M059J (cell line): ENCODE measurements at regions not wholly inside any gene's neighbourhood (a gene's known extent, or its start where the extent isn't known, plus 50 kb on each side); places are given as distances from the start of the nearest gene placed in this dataset.
"Not testable (repeated sequence)": the region's sequence is repeated elsewhere in the genome, so short reads cannot be mapped to it uniquely, and the experiment has no call there.

Experiments
- DNase-seq: peaks from one replicate; pipeline ENCODE4 v3.0.0-alpha.2; 2012; ENCODE audit warnings: low read depth

DNA sequence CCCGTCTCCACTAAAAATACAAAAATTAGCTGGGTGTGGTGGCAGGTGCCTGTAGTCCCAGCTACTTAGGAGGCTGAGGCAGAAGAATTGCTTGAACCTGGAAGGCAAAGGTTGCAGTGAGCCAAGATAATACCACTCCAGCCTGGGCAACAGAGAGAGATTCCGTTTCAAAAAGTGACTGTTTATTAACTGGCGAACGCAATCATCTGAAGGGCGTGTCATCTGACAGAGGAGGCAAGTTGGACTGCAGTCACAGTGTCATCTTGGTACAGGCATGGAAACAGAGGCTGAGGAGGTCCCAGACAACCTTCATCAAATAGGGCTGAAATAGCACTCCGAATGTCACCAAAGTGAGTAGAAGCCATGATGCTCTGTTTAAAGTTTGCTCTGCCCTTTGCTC, 75.3 kb upstream of the NFE2L3 start:
- DNase-seq = no peak

DNA sequence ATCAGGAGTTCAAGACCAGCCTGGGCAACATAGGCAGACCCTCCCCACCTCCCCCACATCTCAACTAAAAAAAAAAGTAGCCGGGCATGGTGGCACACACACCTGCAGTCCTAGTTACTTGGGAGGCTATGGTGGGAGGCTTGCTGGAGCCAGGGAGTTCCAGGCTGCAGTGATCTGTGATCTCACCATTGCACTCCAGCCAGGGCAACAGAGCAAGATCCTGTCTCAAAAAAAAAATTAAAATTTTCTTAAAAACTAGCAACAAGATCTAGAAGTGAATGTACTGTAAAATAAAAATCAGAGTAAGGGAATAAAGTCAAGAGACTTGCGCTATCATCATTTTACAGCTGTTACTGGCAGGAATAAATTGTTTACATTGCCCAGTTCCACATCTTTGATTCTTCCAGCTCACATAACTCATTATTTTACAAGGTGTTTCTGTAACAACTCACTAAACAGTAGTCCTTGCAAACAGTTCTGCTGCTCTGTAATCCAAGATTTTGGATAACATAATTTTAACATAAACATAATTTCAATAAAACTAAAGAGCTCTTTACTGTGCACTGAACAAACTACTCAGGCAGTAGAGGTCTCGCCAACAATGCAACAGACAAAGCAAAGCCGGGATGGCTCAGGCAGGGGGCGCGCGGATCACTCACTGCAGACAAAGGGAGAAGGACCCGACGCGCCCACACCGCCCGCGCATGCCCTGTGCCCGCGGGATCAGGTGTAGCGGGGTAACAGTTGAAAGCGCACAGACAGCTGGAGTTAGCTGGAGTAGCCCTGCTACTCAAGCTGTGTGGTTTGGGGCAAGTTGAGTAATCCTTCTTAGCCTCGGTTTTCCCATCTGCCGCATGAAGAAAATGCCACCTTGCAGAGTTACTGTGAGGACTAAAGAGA, 73.3 kb upstream of the NFE2L3 start:
- DNase-seq = peak; percentile 50

DNA sequence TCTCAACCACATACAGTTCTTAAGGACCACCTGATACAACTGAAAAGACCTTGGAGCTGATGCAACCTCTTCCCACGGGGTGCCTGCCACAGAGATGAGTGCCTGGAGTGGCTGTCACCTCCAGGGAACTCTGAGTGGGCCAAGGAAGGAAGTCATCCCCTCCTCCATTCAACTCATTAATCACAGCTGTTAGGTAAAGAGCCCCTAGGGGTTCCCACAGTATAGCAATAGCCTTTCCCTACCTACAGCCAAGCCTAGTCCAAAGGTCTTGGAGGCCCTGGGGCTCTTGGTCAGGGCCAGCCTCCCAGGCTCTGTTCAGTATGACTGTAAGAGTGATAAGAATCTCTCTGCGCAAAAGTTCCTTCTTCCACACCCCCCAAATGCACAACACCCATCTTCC, 70.4 kb upstream of the NFE2L3 start:
- DNase-seq = peak; percentile 14

DNA sequence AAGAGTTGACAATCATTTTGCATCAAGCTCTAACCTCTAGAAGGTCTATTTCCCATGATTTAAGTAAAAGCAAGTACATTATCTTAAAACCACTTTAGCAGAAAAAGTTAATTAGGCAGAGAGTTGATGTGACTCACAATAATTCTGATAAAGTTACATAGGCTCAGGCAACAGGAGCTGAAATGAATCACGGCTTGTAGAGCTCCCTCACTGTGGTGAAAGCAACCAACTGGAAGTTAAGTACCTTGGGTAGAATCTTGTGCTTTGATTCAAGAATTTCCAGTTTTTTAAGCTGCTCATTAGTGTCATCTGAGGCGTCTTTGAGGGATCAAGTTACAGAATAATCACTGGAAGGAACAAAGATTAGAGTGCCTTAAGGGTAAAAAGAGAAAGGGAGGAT, 68.9 kb upstream of the NFE2L3 start:
- peak; percentile 73 for DNase-seq

DNA sequence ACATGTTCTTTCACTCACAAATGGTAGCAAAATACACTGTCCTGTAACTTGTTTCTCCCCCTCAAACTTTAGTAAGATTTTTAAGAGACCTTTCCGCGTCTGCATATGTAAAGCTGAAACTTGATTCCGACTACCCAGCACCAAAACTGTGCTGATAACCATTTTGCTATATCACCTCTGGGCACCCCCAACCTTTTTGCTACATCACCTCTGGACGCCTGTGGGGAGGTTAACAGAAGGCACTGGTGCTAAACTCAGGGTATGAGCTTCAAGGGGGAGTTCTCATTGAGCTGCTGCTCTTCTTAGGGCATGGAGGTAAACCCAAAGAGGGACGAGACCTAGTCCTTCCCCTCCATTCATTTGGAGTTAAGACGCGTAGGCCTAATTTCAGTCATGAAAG, 67.6 kb upstream of the NFE2L3 start:
- DNase-seq = no peak

DNA sequence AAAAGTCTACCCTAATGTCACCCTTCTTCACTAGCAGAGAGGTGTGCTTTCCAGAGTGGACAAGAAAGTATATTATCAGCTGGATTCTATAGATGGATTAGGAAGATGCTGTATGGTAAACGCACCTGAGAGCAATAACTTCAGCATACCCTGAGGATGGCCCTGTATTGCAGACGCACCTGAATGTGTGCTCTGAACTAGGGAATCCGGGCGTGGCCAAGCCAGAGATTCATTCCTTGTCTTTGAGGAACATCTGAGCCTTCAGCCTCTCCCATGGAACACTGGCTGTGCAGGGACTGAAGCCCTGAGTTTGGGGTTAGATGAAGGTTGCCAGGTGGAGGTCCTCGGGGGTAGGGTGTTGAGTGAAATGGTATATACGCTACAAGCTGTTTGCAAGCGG, 66.2 kb upstream of the NFE2L3 start:
- no peak for DNase-seq

DNA sequence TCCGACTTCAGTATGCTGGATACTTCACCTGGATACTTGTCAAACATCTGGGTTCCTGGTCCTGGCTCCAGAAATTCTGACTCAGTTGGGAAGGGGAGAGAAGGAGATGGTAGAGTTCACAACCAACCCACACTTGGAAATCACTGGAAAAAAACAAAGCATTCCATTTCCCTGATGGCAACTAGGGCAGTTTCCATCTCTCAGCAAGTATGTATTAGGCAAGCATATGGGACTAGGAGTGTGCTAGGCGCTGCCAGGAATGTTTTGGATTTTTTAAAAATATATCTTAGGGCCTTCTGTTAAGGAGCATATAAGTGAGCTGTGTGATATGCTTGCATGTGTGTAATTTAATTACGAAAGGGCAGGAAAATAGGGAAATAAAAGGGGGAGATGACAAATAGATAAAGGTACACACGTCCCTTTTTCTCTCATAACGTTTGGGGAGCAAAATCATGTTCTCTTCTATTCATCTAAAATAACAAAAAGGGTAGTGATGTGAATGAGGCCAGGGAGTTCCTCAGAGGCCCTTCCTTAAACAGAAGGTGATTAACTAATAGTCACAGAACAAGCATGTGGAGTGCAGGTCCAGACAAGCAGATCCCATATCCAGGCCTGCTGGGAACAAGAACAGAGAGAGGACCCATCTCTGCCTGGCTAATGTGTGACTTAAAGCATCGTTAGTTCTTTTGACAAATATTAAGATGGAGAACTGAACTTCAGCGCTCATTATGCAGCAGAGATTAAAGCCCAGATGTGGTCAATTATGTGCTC, 64.5 kb upstream of the NFE2L3 start:
- no peak for DNase-seq

DNA sequence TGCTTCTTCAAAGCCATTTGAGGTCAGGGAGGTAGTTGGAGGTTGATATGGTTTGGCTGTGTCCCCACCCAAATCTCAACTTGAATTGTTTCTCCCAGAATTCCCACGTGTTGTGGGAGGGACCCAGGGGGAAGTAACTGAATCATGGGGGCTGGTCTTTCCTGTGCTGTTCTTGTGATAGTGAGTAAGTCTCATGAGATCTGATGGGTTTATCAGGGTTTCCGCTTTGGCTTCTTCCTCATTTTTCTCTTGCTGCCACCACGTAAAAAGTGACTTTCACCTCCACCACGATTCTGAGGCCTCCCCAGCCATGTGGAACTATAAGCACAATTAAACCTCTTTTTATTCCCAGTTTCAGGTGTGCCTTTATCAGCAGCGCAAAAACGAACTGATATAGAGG, 62.5 kb upstream of the NFE2L3 start:
- DNase-seq = not testable (repeated sequence)

DNA sequence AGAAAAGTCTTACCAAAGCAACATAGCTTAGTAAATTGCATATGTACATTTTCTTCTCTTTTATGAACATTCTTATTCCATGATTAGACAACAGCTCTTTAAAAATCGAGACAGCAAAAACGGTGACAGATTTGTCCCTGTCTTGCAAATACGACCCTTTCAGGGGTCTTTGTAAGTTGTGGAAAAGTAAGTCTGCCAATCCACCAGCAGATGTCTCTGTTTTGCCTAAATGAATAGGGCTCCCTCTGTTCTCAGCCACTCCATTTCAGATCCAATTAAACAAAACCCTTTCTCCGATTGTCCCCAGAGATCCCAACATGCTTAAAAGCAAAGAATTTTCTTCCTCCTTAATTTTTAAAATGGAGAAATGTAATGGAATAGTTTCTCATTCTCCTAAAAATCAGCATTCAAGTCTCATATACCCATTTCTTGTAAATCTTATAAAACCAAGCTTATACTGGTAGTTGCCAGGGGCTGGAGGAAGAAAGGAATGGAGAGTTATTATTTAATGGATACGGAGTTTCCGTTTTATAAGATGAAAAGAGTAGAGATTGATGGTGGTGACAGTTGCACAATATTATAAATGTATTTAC, 61.0 kb upstream of the NFE2L3 start:
- peak; percentile 61 for DNase-seq

DNA sequence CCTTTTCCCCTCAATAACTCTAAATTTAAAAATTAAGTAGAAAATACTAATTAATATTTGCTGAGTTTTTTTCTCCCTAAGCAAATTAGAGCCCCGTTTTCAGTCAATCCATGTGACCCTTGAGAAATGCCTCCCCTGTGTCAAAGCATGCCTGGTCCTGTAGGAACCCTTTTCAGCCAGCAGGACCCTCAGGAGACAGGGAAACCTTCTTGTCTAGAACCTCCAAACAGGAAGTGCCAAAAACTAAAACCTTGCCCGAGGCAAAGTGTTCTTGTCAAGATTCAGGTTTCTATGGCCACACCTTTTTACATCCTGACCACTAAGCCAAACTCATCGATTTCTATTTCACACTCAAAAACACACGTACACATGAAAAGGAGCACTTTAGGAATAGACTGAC, 60.1 kb upstream of the NFE2L3 start:
- peak; percentile 70 for DNase-seq

DNA sequence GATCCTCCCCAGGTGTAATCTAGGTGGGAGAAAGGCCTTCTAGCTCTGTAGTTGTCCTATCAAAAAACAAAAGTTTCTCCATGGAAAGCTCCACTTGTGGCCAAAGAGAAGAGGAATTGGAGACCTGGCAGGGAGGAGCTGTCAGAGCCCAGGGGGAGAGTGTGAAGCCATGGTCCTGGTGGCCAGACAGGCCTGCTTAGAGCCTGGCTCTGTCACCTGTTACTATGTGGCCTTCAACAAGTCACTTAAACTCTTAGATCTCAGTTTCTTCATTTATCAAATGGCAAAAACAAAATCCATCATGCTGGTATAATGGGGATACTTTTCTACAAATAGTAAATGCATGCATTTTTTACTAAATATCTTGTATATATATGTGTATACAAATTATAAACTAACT, 59.0 kb upstream of the NFE2L3 start:
- DNase-seq = no peak

DNA sequence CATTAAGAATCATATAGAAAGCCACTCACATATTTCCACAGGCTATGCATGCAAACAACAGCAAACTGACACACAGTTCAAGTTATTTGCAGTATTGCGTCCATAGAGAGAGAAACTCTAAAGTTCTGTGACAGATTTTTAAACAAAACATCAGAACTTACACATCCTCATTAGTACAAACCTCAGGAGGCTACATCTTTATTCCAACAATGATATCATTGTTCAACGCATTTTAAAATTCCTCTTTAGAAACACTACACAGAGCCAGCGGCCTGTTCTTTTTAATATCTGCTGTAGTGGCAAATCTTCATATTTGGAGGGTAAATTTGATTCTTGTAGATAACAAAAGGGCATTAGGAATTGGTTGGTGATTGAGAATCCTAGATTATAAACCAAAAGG, 55.9 kb upstream of the NFE2L3 start:
- no peak for DNase-seq

DNA sequence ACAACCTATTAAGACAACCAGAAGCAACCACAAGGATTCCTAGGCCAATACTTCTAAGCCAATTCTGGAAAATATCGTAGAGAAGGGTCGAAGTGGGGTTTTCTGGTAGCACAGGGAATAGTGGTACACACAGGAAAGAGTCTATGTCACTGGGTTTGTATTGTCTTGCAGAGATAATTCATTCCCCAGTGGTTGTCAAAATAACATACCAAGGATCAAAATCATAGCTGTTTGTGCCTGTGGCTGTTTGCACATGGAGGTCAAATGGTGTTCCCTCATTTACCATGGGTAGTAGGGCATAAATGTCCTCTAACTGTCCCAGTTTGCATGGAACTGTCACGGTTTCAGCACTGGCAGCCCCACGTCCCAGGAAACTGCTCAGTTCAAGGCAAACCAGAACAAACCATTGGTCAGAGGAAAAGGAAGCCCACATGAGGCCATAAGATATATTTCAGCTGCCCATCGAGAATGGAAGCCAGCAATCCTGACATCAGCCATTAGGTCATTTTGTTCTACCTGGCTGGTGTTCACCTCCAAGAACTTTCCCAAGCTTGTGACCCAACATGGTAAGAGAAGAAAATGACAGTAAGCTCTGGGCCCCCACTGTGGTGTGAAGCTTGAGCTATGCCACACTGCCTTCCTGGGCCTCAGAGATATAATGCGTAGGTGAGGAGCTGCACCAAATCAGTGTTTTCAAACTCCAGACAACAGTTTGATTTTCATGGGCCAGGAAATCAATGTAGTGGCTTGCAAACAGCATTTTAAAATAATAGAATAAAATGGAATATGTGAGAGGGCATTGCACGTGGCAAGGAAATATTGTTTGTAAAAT, 53.9 kb upstream of the NFE2L3 start:
- DNase-seq = peak; percentile 59

DNA sequence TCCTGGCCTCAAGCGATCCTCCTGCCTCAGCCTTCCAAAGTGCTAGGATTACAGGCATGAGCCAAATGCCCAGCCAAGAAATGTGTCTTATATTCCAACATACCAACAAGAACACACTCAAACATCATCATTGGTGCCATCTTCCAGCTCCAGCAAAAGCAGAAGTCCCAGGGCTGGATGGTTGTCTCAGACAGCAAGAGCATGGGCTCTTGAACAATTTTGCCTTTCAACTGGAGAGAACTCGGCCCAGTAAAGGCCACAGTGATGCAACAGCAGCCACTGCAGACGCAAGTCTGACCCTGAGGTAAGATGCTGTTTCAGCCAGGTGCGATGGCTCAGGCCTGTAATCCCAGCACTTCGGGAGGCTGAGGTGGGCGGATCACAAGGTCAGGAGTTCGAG, 52.8 kb upstream of the NFE2L3 start:
- DNase-seq = no peak

DNA sequence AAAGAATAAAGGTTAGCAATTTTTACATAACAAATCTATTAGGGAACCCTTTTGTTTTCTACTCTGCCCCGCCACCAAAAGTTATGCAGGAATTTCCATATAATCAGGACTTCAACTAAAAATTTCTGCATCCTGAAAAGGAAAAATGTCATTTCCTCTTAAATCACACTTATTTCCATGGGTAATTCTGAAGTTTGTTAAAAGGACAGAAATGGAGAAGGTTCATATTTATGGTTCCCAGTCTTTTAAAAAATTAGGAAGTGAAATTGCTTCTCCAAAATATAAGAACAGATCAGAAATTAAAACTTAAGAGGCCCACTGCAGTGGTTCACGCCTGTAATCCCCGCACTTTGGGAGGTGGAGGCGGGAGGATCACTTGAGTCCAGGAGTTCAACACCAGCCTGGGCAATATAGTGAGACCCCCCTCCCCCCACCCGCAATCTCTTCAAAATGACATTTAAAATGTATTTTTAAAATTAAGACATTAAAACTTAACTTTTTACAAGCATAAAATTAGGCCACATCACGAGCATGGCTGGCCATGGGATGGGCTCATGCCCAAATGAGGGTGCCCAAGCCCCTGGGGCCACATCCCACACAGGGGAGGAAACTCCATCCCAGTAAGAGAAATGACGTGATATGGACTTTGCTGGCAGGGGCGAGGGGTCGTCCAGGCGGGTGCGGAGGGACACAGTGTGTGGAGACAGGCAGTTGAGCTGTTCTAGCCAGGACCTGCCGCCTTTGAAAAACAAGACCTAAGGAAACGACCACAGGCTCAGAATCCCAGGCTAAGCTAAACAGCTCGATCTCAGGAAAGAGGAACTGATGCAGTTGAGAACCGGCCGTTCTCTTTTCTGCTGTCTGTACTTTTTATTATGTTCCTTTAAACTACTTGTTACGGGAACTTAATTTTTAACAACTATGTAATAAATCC, 51.3 kb upstream of the NFE2L3 start:
- no peak for DNase-seq

DNA sequence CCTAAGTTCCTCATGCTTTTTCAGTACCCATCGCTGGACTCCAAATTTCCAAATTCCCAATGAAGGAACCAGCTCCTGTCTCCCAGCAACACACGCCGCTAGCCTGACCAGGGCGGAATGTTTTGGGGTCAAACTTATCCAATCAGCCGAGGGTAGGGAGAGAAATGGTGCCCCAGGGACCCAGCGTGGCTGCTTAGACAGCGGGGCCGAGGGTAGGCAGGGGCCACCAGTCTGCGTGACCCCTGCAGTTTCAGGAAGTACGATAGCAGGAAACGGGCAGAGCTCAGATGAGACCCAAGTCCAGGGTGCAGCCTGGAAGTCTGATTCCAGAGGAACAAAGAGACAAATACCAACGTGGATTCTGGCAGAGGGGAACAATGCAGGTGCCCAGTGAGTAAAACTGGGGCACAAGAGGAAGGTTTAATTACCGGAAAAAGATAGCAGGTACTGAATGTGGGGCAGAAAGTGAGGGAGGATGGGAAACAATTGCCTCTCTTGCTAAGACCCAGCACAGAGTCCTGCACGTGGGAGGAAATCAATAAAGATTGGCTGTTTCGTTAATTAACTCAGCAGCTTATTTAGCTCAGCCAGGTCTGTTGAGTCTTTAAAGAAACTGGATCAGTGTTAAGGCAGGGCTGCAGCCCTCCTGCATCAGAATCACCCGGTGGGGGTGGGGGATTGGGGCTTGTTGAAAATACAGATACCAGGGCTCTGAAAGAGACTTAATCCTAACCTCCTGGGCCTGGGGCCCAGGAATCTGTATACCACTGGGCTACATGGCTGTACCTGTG, 50.4 kb upstream of the NFE2L3 start:
- DNase-seq = no peak

DNA sequence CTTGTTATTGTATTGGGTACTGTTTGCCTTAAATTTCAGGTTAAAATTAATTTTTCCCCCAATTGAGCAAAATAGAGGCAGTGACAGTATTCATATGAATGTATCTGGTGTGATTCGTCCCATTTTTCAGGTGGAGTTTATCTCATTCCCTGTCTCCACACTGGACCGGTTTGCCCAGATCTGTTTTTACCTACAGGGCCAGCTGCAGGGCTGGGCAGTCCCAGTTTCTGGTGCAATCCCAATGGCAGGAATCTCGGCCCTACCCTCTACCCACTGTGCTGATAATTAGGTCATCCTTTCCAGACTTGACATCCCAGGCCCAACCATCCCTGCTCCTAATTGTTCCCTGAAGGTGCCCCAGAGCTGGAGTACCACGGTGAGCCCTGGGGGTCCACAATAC, 49.8 kb upstream of the NFE2L3 start:
- no peak for DNase-seq
